H9 (cell line): ENCODE measurements at regions not wholly inside any gene's neighbourhood (a gene's known extent, or its start where the extent isn't known, plus 50 kb on each side); places are given as distances from the start of the nearest gene placed in this dataset.

Experiments
- DNase-seq: peaks from one replicate; pipeline ENCODE4 v3.0.0-alpha.2; 2017
- H2AFZ ChIP-seq: one replicate; pipeline ENCODE4 v1.6.1; 2013; ENCODE audit warnings: mild to moderate bottlenecking, low read length, control low read depth, moderate library complexity
- H2AK5ac ChIP-seq: 2 replicates; pipeline ENCODE4 v1.6.1; 2013; ENCODE audit warnings: low read length, control low read depth, mixed read lengths; ENCODE audit not compliant: insufficient read length
- H2BK120ac ChIP-seq: one replicate; pipeline ENCODE4 v1.6.1; 2013; ENCODE audit warnings: low read depth, mild to moderate bottlenecking, low read length, control low read depth, inconsistent platforms; ENCODE audit not compliant: poor library complexity, severe bottlenecking
- H2BK12ac ChIP-seq: 2 replicates; pipeline ENCODE4 v1.6.1; 2013; ENCODE audit warnings: low read length, control low read depth, mixed read lengths, low read depth; ENCODE audit not compliant: insufficient read length
- H2BK15ac ChIP-seq: 2 replicates; pipeline ENCODE4 v1.6.1; 2013; ENCODE audit warnings: low read depth, low read length, control low read depth
- H2BK20ac ChIP-seq: one replicate; pipeline ENCODE4 v1.6.1; 2013; ENCODE audit warnings: low read depth, mild to moderate bottlenecking, low read length, control low read depth, inconsistent platforms; ENCODE audit not compliant: poor library complexity, severe bottlenecking
- H2BK5ac ChIP-seq: 2 replicates; pipeline ENCODE4 v1.6.1; 2013; ENCODE audit warnings: low read length, control low read depth, mixed read lengths; ENCODE audit not compliant: insufficient read length
- H3K14ac ChIP-seq: 2 replicates; pipeline ENCODE4 v1.6.1; 2013; ENCODE audit warnings: low read length, control low read depth; ENCODE audit not compliant: insufficient read depth
- H3K18ac ChIP-seq: 2 replicates; pipeline ENCODE4 v1.6.1; 2013; ENCODE audit warnings: low read depth, mild to moderate bottlenecking, mixed read lengths, low read length, control low read depth; ENCODE audit not compliant: insufficient read length
- H3K23ac ChIP-seq: 2 replicates; pipeline ENCODE4 v1.6.1; 2013; ENCODE audit warnings: low read length, control low read depth, mixed read lengths, low read depth; ENCODE audit not compliant: insufficient read length
- H3K23me2 ChIP-seq: 2 replicates; pipeline ENCODE4 v1.6.1; 2013; ENCODE audit warnings: low read depth, mild to moderate bottlenecking, mixed read lengths, low read length, control low read depth; ENCODE audit not compliant: insufficient read length, poor library complexity, severe bottlenecking
- H3K27ac ChIP-seq: 2 replicates; pipeline ENCODE4 v1.5.1; 2013; ENCODE audit warnings: low read length, control low read depth, mixed read lengths, low read depth; ENCODE audit not compliant: insufficient read length
- H3K27me3 ChIP-seq: 2 replicates; pipeline ENCODE4 v1.6.1; 2013; ENCODE audit warnings: low read length, control low read depth, inconsistent platforms; ENCODE audit not compliant: insufficient read depth
- H3K4ac ChIP-seq: 2 replicates; pipeline ENCODE4 v1.6.1; 2013; ENCODE audit warnings: low read depth, mild to moderate bottlenecking, control low read depth, inconsistent platforms, low read length, moderate library complexity
- H3K4me1 ChIP-seq: 2 replicates; pipeline ENCODE4 v1.6.1; 2013; ENCODE audit warnings: low read length, control low read depth, inconsistent platforms; ENCODE audit not compliant: insufficient read depth
- H3K4me2 ChIP-seq: 2 replicates; pipeline ENCODE4 v1.6.1; 2013; ENCODE audit warnings: low read length, control low read depth, mixed read lengths; ENCODE audit not compliant: insufficient read length, insufficient read depth
- H3K56ac ChIP-seq: 2 replicates; pipeline ENCODE4 v1.6.1; 2013; ENCODE audit warnings: low read depth, mild to moderate bottlenecking, mixed read lengths, low read length, control low read depth; ENCODE audit not compliant: insufficient read length
- H3K79me1 ChIP-seq: 2 replicates; pipeline ENCODE4 v1.6.1; 2013; ENCODE audit warnings: low read depth, mild to moderate bottlenecking, moderate library complexity, low read length, control low read depth, inconsistent platforms; ENCODE audit not compliant: insufficient read depth, poor library complexity, severe bottlenecking
- H3K79me2 ChIP-seq: 2 replicates; pipeline ENCODE4 v1.6.1; 2013; ENCODE audit warnings: low read length, control low read depth, inconsistent platforms; ENCODE audit not compliant: insufficient read depth
- H3K9ac ChIP-seq: 2 replicates; pipeline ENCODE4 v1.6.1; 2013; ENCODE audit warnings: low read length, control low read depth, mixed read lengths; ENCODE audit not compliant: insufficient read length; ENCODE audit errors: extremely low read depth
- H3K9me3 ChIP-seq: one replicate; pipeline ENCODE4 v1.6.1; 2013; ENCODE audit warnings: low read depth, low read length, inconsistent platforms; ENCODE audit not compliant: control insufficient read depth
- H3T11ph ChIP-seq: one replicate; pipeline ENCODE4 v1.6.1; 2013; ENCODE audit warnings: mild to moderate bottlenecking, low read length, control low read depth, inconsistent platforms
- H4K20me1 ChIP-seq: one replicate; pipeline ENCODE4 v1.6.1; 2013; ENCODE audit not compliant: control insufficient read depth, insufficient read length, insufficient read depth
- H4K5ac ChIP-seq: 2 replicates; pipeline ENCODE4 v1.6.1; 2013; ENCODE audit warnings: low read depth, mild to moderate bottlenecking, mixed read lengths, low read length, control low read depth; ENCODE audit not compliant: insufficient read length
- H4K8ac ChIP-seq: replicated peaks from 2 replicates; pipeline ENCODE4 v1.6.1; 2013; ENCODE audit warnings: low read length, control low read depth, mixed read lengths, low read depth; ENCODE audit not compliant: insufficient read length
- H4K91ac ChIP-seq: 2 replicates; pipeline ENCODE4 v1.6.1; 2013; ENCODE audit warnings: low read depth, mild to moderate bottlenecking, moderate library complexity, mixed read lengths, low read length, control low read depth; ENCODE audit not compliant: insufficient read length
- H3K27ac Mint-ChIP-seq, 3 experiments: 2 replicates in 2 of 3; 3 replicates in 1 of 3; pipeline ENCODE4 v1.8.0; 2020 to 2021; ENCODE audit warnings: mixed read lengths in 3 of 3, mild to moderate bottlenecking in 1 of 3, moderate library complexity in 1 of 3
- H3K27me3 Mint-ChIP-seq: 2 replicates; pipeline ENCODE4 v1.8.0; 2021; ENCODE audit warnings: low read depth, mild to moderate bottlenecking, moderate library complexity, mixed read lengths
- H3K36me3 Mint-ChIP-seq, 3 experiments: 2 replicates in 2 of 3; 3 replicates in 1 of 3; pipeline ENCODE4 v1.8.0; 2020 to 2021; ENCODE audit warnings: low read depth in 3 of 3, mixed read lengths in 3 of 3; ENCODE audit not compliant: insufficient read depth in 1 of 3
- H3K4me1 Mint-ChIP-seq, 2 experiments: 2 replicates each; pipeline ENCODE4 v1.8.0; 2020; ENCODE audit warnings: mixed read lengths in 2 of 2
- H3K4me3 Mint-ChIP-seq, 2 experiments: 2 replicates in 1 of 2; 3 replicates in 1 of 2; pipeline ENCODE4 v1.8.0; 2020 to 2021; ENCODE audit warnings: mild to moderate bottlenecking in 2 of 2, mixed read lengths in 2 of 2, moderate library complexity in 1 of 2
- H3K9me3 Mint-ChIP-seq, 2 experiments: 2 replicates in 1 of 2; 3 replicates in 1 of 2; pipeline ENCODE4 v1.8.0; 2020; ENCODE audit warnings: mild to moderate bottlenecking in 2 of 2, mixed read lengths in 2 of 2, moderate library complexity in 1 of 2
- CTCF ChIP-seq: fragments of 200-600 bp; sonication (generic); conservative IDR thresholded peaks from 3 replicates; pipeline ENCODE4 v1.8.0; 2021; ENCODE audit warnings: antibody characterized with exemption, mild to moderate bottlenecking
- whole genome bisulfite sequencing: extraction: QIAGEN DNeasy Blood & Tissue Kit; methylation state at CpG from one replicate; pipeline ENCODE4 v1.1.7; 2013; ENCODE audit warnings: missing lambda C conversion rate, low lambda C conversion rate, mixed read lengths; ENCODE audit not compliant: insufficient read length; ENCODE audit errors: extremely low coverage; 5-methylcytosine and 5-hydroxymethylcytosine counted together

DNA sequence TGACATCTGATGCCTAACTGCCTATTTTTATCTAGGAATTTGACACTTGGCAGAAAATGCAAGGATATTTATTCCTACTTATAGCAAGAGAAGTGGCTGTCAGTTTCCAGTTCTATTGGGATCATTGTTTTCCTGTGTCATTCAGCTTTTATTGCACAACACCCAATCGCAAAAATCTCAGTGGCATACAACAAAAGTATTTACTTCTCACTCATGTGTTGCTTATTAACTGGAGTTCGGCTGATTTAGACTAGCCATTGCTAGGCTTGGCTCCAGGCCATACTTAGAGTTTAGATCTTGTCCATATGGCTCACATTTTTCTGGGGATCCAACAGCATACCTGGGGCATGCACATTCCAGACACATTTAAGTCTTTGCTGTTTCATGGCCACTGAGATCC is 218.6 kb upstream of the SYT1 start:
- Mint-ChIP-seq H3K4me1 (no peaks in the 10 kb centered on the region), H3K36me3 (no peaks in the 10 kb centered on the region; a peak in 1 of 7 replicates), H3K27me3 (peaks cover 89% of the 10 kb centered on the region), H3K27ac (no peak overlapping the region), H3K9me3 (peaks cover 6 to 7% of the 10 kb centered on the region in 2 experiments; a peak in 4 of 5 replicates), H3K4me3 (no peak overlapping the region)
- Histone ChIP-seq H2BK12ac (no peak overlapping the region), H3T11ph (no peak overlapping the region), H4K5ac (no peak overlapping the region), H3K79me2 (no peaks in the 10 kb centered on the region), H2BK15ac (no peak overlapping the region), H3K9ac (no peak overlapping the region), H3K4me1 (no peaks in the 10 kb centered on the region), H3K27ac (no peak overlapping the region), H4K8ac (no peak overlapping the region), H3K4ac (no peak overlapping the region), H2AFZ (no peak overlapping the region), H3K23ac (no peak overlapping the region), H3K79me1 (no peaks in the 10 kb centered on the region), H4K20me1 (no peaks in the 10 kb centered on the region), H3K27me3 (peaks cover 12% of the 10 kb centered on the region), H3K4me2 (no peak overlapping the region), H3K56ac (no peak overlapping the region), H2BK120ac (no peak overlapping the region), H3K23me2 (no peaks in the 10 kb centered on the region), H2AK5ac (no peak overlapping the region), H3K14ac (no peak overlapping the region), H2BK5ac (no peak overlapping the region), H3K18ac (no peak overlapping the region), H4K91ac (no peak overlapping the region), H2BK20ac (no peak overlapping the region), H3K9me3 (no peaks in the 10 kb centered on the region)
- no peak for TF ChIP-seq CTCF
- no CpG with 5 or more reads among the region's 2 CpGs for WGBS
- no peak for DNase-seq
